ENCODE measurements at regions not wholly inside any gene's neighbourhood (a gene's known extent, or its start where the extent isn't known, plus 50 kb on each side); places are given as distances from the start of the nearest gene placed in this dataset.

GRCh38 chr18:76771192-76771799 lies 51.1 kb upstream of the ZNF236 start:
- no peak for DNase-seq

- no peak for DNase-seq
These were observed 54.4 kb upstream of the ZNF236 start for GRCh38 chr18:76767954-76768353.

GRCh38 chr18:76766429-76766828 lies 55.9 kb upstream of the ZNF236 start:
- DNase-seq: no peak

- no peak for DNase-seq
These were observed 56.7 kb upstream of the ZNF236 start for GRCh38 chr18:76765649-76766048.

- no peak for DNase-seq
These were observed 58.0 kb upstream of the ZNF236 start for GRCh38 chr18:76764291-76764901.

GRCh38 chr18:76759056-76759455 lies 63.3 kb upstream of the ZNF236 start:
- no peak for DNase-seq

GRCh38 chr18:76757925-76758324 lies 64.4 kb upstream of the ZNF236 start:
- DNase-seq: no peak

GRCh38 chr18:76757335-76757734 lies 65.0 kb upstream of the ZNF236 start:
- no peak for DNase-seq

- DNase-seq: no peak
These were observed 65.7 kb upstream of the ZNF236 start for GRCh38 chr18:76756531-76757253.

GRCh38 chr18:76754351-76754750 lies 68.0 kb upstream of the ZNF236 start:
- no peak for DNase-seq

GRCh38 chr18:76752400-76752799 lies 70.0 kb upstream of the ZNF236 start:
- DNase-seq: no peak

- no peak for DNase-seq
These were observed 71.2 kb upstream of the ZNF236 start for GRCh38 chr18:76750917-76751890.

- no peak for DNase-seq
These were observed 72.1 kb upstream of the ZNF236 start for GRCh38 chr18:76750269-76750668.

GRCh38 chr18:76747676-76748075 lies 74.7 kb upstream of the ZNF236 start:
- no peak for DNase-seq

- DNase-seq: no peak
These were observed 81.0 kb upstream of the ZNF236 start for GRCh38 chr18:76741346-76741745.

GRCh38 chr18:76736309-76736708 lies 86.0 kb upstream of the ZNF236 start:
- DNase-seq: no peak

- no peak for DNase-seq
These were observed 91.5 kb upstream of the ZNF236 start for GRCh38 chr18:76730901-76731300.

GRCh38 chr18:76727589-76727988 lies 94.8 kb upstream of the ZNF236 start:
- DNase-seq: no peak

GRCh38 chr18:76725445-76725844 lies 96.9 kb upstream of the ZNF236 start:
- DNase-seq: no peak

GRCh38 chr18:76722224-76723061 lies 99.9 kb upstream of the ZNF236 start:
- no peak for DNase-seq

- peak; percentile 61 for DNase-seq
These were observed 101.0 kb upstream of the ZNF236 start for GRCh38 chr18:76721207-76721996.

Data from activated effector memory CD4-positive, alpha-beta T cell treated with Interleukin-2 at 50 U/mL for 16 hours (primary cell).